ENCODE measurements at regions not wholly inside any gene's neighbourhood (a gene's known extent, or its start where the extent isn't known, plus 50 kb on each side); places are given as distances from the start of the nearest gene placed in this dataset.

GRCh38 chr10:30793093-30793492 lies 163.5 kb upstream of the LYZL2 start:
- DNase-seq (ENCODE audit: low spot score), result no peak

DNA sequence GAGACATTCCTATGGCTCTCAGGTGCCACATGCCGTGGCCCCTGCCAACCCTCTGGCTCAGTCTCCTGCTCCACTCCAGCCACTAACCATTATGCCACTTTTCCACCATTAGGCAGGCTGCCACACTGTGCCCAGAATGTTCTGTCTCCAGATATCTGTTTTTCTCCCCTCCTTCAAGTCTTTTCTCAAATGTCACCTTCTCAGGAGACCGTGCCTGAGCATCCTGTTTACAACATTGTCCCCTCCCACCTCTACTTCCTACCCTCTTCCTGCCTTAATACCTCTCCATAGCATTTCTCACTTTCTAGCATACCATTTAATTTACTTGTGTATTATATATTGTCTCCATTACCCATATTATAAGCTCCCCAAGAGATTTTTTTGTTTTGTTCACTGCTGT lies 162.5 kb upstream of the LYZL2 start:
- no peak for DNase-seq (ENCODE audit: low spot score)

- DNase-seq (ENCODE audit: low spot score), result no peak
Observed at GRCh38 chr10:30791197-30791611, 161.7 kb upstream of the LYZL2 start.

GRCh38 chr10:30789806-30790205 lies 160.3 kb upstream of the LYZL2 start:
- no peak for DNase-seq (ENCODE audit: low spot score)

DNA sequence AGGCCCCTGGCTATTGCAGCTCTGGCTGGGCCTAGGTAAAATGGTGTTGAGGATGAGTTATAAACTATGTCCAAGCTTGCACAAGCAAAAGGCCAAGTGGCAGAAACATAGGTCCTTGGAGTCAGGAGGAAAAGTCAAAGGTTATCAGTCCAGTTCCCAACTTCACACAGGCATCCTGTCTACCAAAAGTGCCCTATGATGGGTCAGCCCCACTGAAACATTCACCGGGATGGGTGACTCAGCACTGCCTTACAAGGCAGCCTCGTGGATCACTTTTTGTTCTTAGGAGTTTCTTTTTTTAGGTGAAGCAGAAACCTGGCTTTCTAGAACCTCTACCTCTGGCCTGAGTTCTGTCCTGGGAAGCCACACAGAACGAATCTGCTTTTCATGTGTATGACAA lies 158.8 kb upstream of the LYZL2 start:
- no peak for DNase-seq (ENCODE audit: low spot score)

DNA sequence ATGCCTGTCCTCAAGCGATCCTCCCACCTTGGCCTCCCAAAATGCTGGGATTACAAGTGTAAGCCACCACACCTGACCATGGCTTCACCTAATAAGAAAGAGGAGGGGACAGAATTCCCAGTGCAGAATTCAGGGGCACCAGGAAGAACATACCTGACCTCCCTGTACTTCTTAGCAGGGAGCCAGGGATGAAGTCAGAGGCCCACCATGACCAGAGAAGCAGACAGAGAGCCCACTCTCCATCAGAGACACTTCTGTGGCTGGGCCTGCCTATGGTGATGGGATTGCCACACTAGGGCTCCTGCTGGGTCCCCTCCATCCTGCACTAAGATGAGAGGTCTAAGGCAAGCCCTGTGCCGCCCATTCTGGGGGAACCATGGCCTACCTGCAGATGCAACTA lies 157.4 kb upstream of the LYZL2 start:
- no peak for DNase-seq (ENCODE audit: low spot score)

DNA sequence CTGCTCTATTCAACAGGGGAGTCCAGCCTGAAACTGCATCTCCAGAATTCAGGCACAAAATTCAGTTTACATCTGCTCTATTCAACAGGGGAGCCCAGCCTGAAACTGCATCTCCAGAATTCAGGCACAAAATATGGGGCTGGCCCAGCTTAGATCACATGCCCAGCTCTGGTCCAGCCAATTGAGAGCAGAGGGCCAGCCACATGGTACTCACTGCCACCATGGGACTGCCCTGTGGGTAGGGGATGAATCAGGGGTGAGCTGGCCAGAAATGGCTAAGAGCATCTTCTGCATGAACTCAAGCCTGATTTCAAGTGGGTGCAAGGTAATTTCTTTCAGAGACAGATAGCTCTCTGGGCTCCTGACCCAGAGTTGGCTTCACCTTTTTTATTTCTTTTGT lies 156.6 kb upstream of the LYZL2 start:
- no peak for DNase-seq (ENCODE audit: low spot score)

- DNase-seq (ENCODE audit: low spot score), result no peak
Observed at GRCh38 chr10:30784897-30785605, 155.5 kb upstream of the LYZL2 start.

DNA sequence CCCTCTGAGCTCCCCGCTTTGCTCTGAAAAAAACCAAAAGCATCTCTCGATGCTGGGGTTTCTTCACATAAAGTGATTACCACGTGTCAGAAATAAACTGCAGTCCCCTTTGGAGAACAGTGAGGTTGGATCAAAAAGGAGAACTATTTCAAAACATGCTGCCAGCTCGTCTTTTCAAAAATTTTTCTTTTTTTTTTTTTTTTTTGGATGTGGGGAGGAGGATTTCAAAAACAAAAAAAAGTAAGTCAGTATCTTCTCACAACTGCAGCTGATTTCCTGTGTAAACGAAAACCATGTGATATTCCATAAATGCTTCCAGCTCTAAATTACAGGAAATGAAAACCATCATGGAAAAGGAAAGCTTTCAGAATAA lies 155.0 kb upstream of the LYZL2 start:
- DNase-seq (ENCODE audit: low spot score), result no peak

GRCh38 chr10:30783939-30784501 lies 154.5 kb upstream of the LYZL2 start:
- peak; percentile 94 for DNase-seq (ENCODE audit: low spot score)

DNA sequence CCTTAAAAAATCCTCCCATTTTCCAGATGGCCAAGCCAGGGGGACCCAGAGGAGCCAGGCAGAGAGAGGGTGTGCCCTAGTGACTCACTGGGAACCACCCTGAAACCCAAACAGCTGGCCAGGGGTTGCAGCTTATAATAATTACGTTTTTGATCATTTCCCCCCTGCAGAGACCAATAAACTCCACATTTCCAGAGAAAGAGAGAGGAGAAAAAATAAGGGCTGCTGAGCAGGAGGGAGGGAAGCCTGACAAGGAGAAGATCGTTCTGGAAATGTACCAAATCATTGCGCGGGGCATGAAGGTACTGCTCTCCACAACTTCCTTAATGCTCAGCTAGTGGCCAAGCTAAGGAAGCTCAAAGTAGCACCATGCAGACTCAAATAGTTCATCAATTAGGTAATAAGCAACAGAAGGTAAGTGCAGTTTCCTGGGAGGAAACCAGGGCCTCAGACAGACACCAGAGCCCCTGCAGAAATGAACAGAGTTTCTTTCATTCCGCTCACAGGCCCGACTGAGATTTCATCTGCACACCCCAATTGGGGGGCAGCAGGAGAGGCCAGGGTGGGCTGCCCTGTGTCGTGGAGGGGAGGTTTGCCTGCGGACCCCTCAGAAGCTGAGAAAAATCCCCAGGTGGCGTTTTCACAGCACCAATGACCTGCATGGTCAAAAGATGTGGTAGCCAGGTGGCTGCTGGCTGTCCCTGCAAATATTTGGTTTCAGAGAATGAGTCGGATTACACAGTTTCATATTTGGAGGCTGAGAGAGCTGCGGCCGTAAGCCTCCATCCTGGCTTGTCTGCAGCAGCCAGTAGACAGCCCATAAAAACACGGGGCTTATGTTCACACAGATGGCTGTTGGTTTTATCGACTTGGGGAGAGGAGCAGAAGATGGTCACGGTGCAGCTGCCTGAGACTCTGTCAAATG lies 153.2 kb upstream of the LYZL2 start:
- DNase-seq (ENCODE audit: low spot score), result no peak

DNA sequence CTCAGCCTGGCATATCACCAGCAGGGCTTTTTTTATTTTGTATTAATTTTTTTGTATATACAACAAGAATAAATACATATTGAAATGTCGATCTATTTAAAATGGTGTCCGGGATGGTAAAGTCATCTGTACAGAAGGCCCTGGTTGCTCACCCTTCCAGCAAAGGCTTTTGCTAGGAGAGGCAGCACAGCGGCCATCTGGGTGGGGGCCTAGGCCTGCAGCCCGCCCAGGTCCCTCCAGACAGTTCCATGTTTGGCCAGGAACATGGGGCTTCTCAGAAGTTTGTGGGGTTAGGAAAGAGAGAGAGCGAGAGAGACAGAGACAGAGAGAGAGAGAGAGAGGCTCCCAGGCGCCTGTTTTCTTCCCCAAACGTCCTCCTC lies 152.6 kb upstream of the LYZL2 start:
- no peak for DNase-seq (ENCODE audit: low spot score)

DNA sequence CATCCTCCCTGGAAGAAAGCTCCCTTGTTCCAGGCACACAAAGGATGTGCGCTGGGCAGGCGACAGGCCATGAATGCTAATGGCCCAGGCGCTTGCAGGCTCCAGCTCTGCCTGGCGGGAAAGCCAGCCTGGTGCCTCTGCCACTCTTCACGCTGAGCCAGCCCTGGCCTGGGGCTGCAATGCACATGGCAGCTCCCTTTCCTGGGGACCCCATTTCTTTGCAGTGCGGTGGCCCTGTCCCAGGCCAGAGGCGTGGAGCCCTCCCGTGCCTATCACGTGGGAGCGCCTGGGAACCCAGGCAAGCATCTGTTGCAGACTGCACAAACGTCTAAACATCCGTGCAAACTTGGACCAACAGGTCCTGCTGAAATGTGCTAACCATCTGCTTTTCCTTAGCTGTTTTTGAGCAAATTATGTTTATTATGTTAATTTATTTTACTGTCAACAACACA lies 152.1 kb upstream of the LYZL2 start:
- no peak for DNase-seq (ENCODE audit: low spot score)

DNA sequence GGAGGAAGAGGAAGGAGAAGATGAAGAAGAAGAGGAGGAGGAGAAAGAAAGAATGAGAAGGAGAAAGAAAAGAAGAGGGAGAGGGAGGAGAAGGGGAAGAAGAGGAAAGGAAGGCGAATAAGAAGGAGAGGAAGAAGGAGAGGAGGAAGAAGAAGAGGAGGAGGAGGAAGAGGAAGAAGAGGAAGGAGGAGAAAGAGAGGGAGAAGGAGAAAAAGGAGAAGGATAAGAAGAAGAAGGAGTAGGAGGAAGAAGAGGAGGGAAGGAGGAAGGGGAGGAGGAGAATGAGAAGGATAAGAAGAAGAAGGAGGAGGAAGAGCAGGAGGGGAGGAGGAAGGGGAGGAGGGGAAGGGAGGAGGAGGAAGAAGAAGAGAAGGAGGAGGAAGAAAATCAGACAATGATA lies 149.2 kb upstream of the LYZL2 start:
- DNase-seq (ENCODE audit: low spot score), result no peak

DNA sequence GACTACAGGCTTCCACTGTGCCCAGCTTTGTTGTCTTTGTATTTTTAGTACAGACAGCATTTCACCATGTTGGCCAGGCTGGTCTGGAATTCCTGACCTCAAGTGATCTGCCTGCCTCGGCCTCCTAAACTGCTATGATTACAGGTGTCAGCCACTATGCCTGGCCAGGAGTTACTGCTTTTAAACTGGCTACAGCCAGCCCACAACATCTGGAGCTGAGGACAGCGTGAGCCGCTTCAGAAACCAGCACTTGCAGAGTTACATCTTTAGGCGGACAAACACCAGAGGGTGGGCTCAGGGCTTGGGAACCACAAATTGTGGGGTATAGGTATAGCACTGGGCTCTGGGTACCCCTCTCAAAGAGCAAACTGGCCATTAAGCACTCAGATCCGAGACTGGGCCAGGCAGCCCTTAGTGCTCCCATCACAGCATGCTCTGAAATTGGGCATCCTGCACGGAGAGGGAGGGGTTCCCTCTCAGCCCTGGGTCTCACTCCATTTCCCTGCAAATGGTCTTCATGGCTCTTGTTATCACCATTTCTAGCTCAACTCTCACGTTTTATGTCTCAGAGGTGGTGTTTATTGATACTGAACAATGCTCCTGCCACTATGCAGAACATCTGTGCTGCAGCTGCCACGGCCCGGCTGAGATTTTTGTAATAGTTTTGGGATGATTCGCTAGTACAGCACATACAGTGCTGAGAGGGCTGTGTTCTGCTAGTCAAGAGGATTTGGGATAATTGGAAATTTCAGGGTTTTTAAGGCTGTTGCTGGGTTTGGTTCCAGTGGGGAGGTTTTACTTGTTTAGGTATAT lies 146.4 kb upstream of the LYZL2 start:
- DNase-seq (ENCODE audit: low spot score), result no peak

- no peak for DNase-seq (ENCODE audit: low spot score)
Observed at GRCh38 chr10:30774261-30774660, 144.7 kb upstream of the LYZL2 start.

DNA sequence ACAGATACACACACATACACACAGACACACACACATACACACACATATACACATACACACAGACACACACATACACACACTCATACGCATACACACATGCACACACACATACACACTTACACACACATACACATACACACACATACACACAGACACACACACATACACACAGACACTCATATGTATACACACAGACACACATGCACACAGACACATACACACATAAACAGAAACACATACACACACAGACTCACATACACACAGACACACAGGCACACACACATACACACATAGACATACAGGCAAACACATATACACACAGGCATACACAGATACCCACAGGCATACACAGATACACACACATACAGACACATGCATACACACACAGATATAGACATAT lies 143.9 kb upstream of the LYZL2 start:
- no peak for DNase-seq (ENCODE audit: low spot score)

- DNase-seq (ENCODE audit: low spot score), result no peak
Observed at GRCh38 chr10:30770816-30771215, 141.3 kb upstream of the LYZL2 start.

DNA sequence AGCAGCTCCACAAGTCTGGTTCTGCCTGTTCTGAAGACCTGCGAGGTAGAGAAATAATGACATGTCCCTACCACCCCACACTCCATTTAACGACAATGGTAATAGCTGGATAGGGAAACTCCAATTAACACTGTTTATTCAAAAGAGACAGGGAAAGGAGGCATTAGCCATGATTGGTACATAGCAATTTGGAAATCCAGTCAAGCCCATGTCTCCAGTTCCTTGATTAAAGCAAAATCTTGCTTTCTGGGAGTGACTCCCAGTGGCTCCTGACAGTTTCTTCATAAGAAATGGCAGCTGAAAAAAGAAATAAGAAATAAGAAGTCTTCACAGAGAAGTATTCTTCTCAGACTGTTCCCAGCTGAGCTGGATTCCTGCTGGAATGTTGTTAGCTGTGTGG lies 140.7 kb upstream of the LYZL2 start:
- DNase-seq (ENCODE audit: low spot score), result no peak

DNA sequence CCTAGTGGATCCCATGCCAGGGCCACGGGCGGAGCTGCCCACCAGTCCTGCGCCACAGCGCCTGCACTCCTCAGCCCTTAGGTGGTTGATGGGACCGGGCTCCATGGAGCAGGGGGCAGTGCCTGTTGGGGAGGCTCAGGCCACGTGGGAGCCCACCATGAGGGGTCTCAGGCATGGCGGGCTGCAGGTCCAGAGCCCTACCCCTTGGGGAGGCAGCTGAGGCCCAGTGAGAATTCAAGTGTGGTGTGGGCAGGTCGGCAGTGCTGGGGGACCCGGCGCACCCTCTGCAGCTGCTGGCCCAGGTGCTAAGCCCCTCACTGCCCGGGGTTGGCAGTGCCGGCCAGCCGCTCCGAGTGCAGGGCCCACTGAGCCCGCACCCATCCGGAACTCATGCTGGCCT lies 139.8 kb upstream of the LYZL2 start:
- no peak for DNase-seq (ENCODE audit: low spot score)

DNA sequence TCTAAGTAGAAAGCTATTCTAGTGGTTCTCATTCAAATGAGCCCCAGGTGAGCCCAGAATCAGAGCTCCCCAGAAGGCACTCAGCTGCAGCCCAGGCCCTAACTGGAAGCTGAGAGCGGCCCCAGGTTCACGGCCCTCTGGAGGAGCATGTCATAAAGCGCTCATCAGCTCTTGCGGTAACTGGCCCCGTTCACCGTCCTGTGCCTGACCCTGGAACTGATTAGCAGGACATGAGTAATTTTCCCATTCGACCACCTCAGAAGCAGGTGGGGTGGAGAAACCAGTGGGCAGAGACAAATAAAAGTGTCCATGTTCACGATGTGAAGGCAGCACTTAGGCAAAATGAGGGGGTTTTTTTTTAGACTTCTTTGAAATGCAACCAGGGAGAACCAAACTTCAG lies 136.1 kb upstream of the LYZL2 start:
- DNase-seq (ENCODE audit: low spot score), result no peak

DNA sequence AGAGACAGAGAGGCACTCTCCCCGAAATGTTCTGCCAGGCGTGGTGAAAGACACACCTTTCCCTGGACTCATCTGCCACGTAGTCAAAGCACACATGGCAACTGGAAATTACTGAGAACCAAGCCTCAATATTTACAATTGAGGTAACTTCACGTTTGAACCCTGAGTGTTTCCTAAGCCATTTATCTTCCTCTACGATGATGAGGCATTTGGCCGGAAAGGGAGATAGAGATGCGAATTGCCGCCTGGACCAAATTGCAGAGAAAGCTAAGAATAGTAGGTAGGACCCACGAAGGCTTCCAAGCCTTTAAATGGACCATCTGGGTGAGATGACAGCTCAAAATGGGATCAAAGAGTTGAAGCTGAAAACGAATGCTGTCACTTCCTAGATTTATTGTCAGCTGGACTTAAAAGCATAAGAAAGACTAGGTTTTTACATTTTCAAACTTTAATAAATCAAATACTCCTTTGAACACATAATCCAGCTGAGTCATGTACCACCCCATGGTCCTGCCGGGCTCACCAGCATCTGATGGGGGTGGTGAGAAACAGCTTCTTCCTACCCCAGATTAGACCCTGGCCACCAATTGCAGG lies 135.6 kb upstream of the LYZL2 start:
- no peak for DNase-seq (ENCODE audit: low spot score)
